Pancreas (tissue), 10 donors: ENCODE measurements at regions not wholly inside any gene's neighbourhood (a gene's known extent, or its start where the extent isn't known, plus 50 kb on each side); places are given as distances from the start of the nearest gene placed in this dataset.

Experiments used
- ATAC-seq, 4 donors: fragments of 200-7000 bp; cut with Tn5 transposase; one replicate each; pipeline versions ENCODE4 v1.8.0 to v1.9.1; 2020; ENCODE audit warnings: mild to moderate bottlenecking in 4 of 4, moderate library complexity in 4 of 4
- DNase-seq, 6 donors: peaks; one replicate each; pipeline ENCODE4 v3.0.0-alpha.2; 2020
- FAIRE-seq: peaks from 2 replicates; lab custom pipeline; 2012; peaks lifted over from hg19 to GRCh38; lab: Jason Lieb, UNC
- H3K27ac ChIP-seq, 4 donors: fragments of 200-600 bp; sonication (generic); 1 replicate in 3 of 4; 2 replicates in 1 of 4; pipeline versions ENCODE4 v1.5.0 to v1.8.0; 2020
- H3K27me3 ChIP-seq, 4 donors: fragments of 200-600 bp; one replicate each; pipeline ENCODE4 v1.8.0; 2021
- H3K36me3 ChIP-seq, 3 donors: fragments of 200-600 bp; sonication (generic) in 1 of 3; one replicate each; pipeline versions ENCODE4 v1.5.0 to v1.8.0; 2020 to 2021
- H3K4me1 ChIP-seq, 3 donors: fragments of 200-600 bp; one replicate each; pipeline ENCODE4 v1.8.0; 2021
- H3K4me3 ChIP-seq, 4 donors: fragments of 200-600 bp; sonication (generic) in 2 of 4; one replicate each; pipeline versions ENCODE4 v1.5.0 to v1.8.0; 2020 to 2021
- H3K9me3 ChIP-seq, 4 donors: fragments of 200-600 bp; one replicate each; pipeline ENCODE4 v1.8.0; 2021
- CTCF ChIP-seq, 4 donors: fragments of 200-600 bp; sonication (generic) in 3 of 4; IDR thresholded peaks; one replicate each; pipeline versions ENCODE4 v1.5.0 to v1.8.0; 2021; ENCODE audit warnings: antibody characterized with exemption in 4 of 4
- WGBS, 2 donors: extraction: QIAGEN DNeasy Blood & Tissue Kit; methylation state at CpG; one replicate each; pipeline ENCODE4 v1.1.7; 2013; 5-methylcytosine and 5-hydroxymethylcytosine counted together
- intact Hi-C, 3 donors: fragments of 100-400 bp; cut with DNase I; formaldehyde crosslinking; loops; one replicate each; pipeline versions ENCODE4 v1.11.1 to v1.14.2; 2022
- donor health status: healthy with polysubstance abuse.
- donor health status: DM: no; HTN: no; CAD: no; lungs with moderate emphysema.
- donor health status: DM: no; HTN: no; CAD: no.
- donor health status: control.
- donor health status: control.
- donor health status: Bipolar disorder and iron deficiency.
- donor health status: DM: yes; HTN: yes; CAD: no.
- donor health status: DM: no; HTN: no; CAD: no.
- donor health status: DM: no; HTN: no; CAD: no.
- donor health status: DM: yes; HTN: yes; CAD: no.

- TF ChIP-seq CTCF (IDR thresholded peaks at IDR 0.05), result no peak
- no peaks in the 10 kb centered on the region for H3K36me3 ChIP-seq
- ATAC-seq (no peak), FAIRE-seq (no peak), DNase-seq (no peak)
- H3K27me3 ChIP-seq, result no peaks in the 10 kb centered on the region
- H3K4me3 ChIP-seq, result no peak overlapping the region
- H3K9me3 ChIP-seq, result no peaks in the 10 kb centered on the region
- 79 to 83% methylated on average over 2 of the region's 2 CpGs for WGBS, 2 donors
- intact Hi-C loops, result no loop called here
- no peaks in the 10 kb centered on the region for H3K4me1 ChIP-seq
- H3K27ac ChIP-seq, result no peak overlapping the region
These were observed 488.6 kb downstream of the HAPSTR1 start for GRCh38 chr16:9580025-9580424.

GRCh38 chr16:9593440-9593839 lies 502.0 kb downstream of the HAPSTR1 start:
- no peaks in the 10 kb centered on the region for H3K4me1 ChIP-seq
- intact Hi-C loops, result no loop called here
- FAIRE-seq, result no peak

GRCh38 chr16:9594047-9594446 lies 502.6 kb downstream of the HAPSTR1 start:
- no peak overlapping the region for H3K27ac ChIP-seq
- no peak for FAIRE-seq
- H3K9me3 ChIP-seq, result no peaks in the 10 kb centered on the region

More at GRCh38 chr16:9593440-9593839, 502.0 kb downstream of the HAPSTR1 start:
- no peak for ATAC-seq
- Histone ChIP-seq H3K4me3 (no peak overlapping the region), H3K36me3 (no peaks in the 10 kb centered on the region), H3K27me3 (no peaks in the 10 kb centered on the region), H3K9me3 (no peaks in the 10 kb centered on the region), H3K27ac (no peak overlapping the region)
- no peak for DNase-seq
- 50 to 59% methylated on average over 1 of the region's 1 CpG for WGBS, 2 donors
- no peak for TF ChIP-seq CTCF (IDR thresholded peaks at IDR 0.05)

GRCh38 chr16:9594946-9595345 lies 503.5 kb downstream of the HAPSTR1 start:
- no peaks in the 10 kb centered on the region for H3K36me3 ChIP-seq
- DNase-seq (no peak), ATAC-seq (no peak), FAIRE-seq (no peak)
- TF ChIP-seq CTCF (IDR thresholded peaks at IDR 0.05), result no peak
- H3K4me3 ChIP-seq, result no peak overlapping the region
- H3K27me3 ChIP-seq, result no peaks in the 10 kb centered on the region
- H3K9me3 ChIP-seq, result no peaks in the 10 kb centered on the region
- WGBS, 2 donors, result 64 to 93% methylated on average over 2 of the region's 2 CpGs
- no peak overlapping the region for H3K27ac ChIP-seq
- intact Hi-C loops, result no loop called here
- no peaks in the 10 kb centered on the region for H3K4me1 ChIP-seq

More at GRCh38 chr16:9594047-9594446, 502.6 kb downstream of the HAPSTR1 start:
- no peak for TF ChIP-seq CTCF (IDR thresholded peaks at IDR 0.05)
- H3K36me3 ChIP-seq, result no peaks in the 10 kb centered on the region
- H3K4me1 ChIP-seq, result no peaks in the 10 kb centered on the region
- intact Hi-C loops, result no loop called here
- 72 to 77% methylated on average over 2 of the region's 2 CpGs for WGBS, 2 donors
- DNase-seq (no peak), ATAC-seq (no peak)
- H3K4me3 ChIP-seq, result no peak overlapping the region
- no peaks in the 10 kb centered on the region for H3K27me3 ChIP-seq

GRCh38 chr16:9595393-9595792 lies 503.9 kb downstream of the HAPSTR1 start:
- WGBS, 2 donors, result 46 to 78% methylated on average over 3 of the region's 3 CpGs
- no peak overlapping the region for H3K4me3 ChIP-seq
- H3K9me3 ChIP-seq, result no peaks in the 10 kb centered on the region
- no peaks in the 10 kb centered on the region for H3K4me1 ChIP-seq
- intact Hi-C loops, result no loop called here
- ATAC-seq (no peak), DNase-seq (no peak), FAIRE-seq (no peak)
- no peak for TF ChIP-seq CTCF (IDR thresholded peaks at IDR 0.05)
- no peak overlapping the region for H3K27ac ChIP-seq
- H3K36me3 ChIP-seq, result no peaks in the 10 kb centered on the region
- H3K27me3 ChIP-seq, result no peaks in the 10 kb centered on the region
